Stimulated activated naive B cell treated with anti-CD40 and anti-IgM and Interleukin-4, amounts not matched to agents 10 μg/mL and 1 μg/mL and 100 μg/mL, for 72 hours (primary cell): ENCODE measurements at regions not wholly inside any gene's neighbourhood (a gene's known extent, or its start where the extent isn't known, plus 50 kb on each side); places are given as distances from the start of the nearest gene placed in this dataset.

Source experiments
- ATAC-seq, 2 donors: fragments of 150-1000 bp; cut with Tn5 transposase; replicated peaks; 2 replicates each; pipeline ENCODE4 v1.10.0; 2021; ENCODE audit warnings: moderate library complexity in 1 of 2
- DNase-seq: peaks from one replicate; pipeline ENCODE4 v3.0.0; 2021
- H3K27ac Mint-ChIP-seq: one replicate; pipeline ENCODE4 v1.8.0; 2022; ENCODE audit warnings: mild to moderate bottlenecking, mixed read lengths
- H3K27me3 Mint-ChIP-seq, 2 donors: one replicate each; pipeline ENCODE4 v1.8.0; 2022; ENCODE audit warnings: mixed read lengths in 2 of 2
- H3K36me3 Mint-ChIP-seq, 2 donors: one replicate each; pipeline ENCODE4 v1.8.0; 2022; ENCODE audit warnings: mixed read lengths in 2 of 2, mild to moderate bottlenecking in 1 of 2
- H3K4me1 Mint-ChIP-seq, 2 donors: one replicate each; pipeline ENCODE4 v1.8.0; 2022; ENCODE audit warnings: mixed read lengths in 2 of 2, mild to moderate bottlenecking in 1 of 2
- H3K4me3 Mint-ChIP-seq, 2 donors: one replicate each; pipeline ENCODE4 v1.8.0; 2022; ENCODE audit warnings: mild to moderate bottlenecking in 2 of 2, mixed read lengths in 2 of 2, moderate library complexity in 1 of 2
- H3K9me3 Mint-ChIP-seq, 2 donors: one replicate each; pipeline ENCODE4 v1.8.0; 2022; ENCODE audit warnings: mixed read lengths in 2 of 2, mild to moderate bottlenecking in 1 of 2

- Mint-ChIP-seq H3K9me3 (peaks cover 0 to under 1% of the 10 kb centered on the region in 2 donors), H3K27me3 (no peaks in the 10 kb centered on the region), H3K36me3 (no peaks in the 10 kb centered on the region), H3K27ac (peak overlapping the region; percentile 28), H3K4me1 (peaks cover 14 to 29% of the 10 kb centered on the region in 2 donors), H3K4me3 (no peak overlapping the region)
- ATAC-seq (peak; percentile 44 to 52), DNase-seq (no peak)
Observed at GRCh38 chr12:24197532-24197931, 248.1 kb upstream of the SOX5 start.

- no peaks in the 10 kb centered on the region for H3K36me3 Mint-ChIP-seq
- no peak for ATAC-seq
- DNase-seq = no peak
- H3K4me3 Mint-ChIP-seq = no peak overlapping the region
- no peaks in the 10 kb centered on the region for H3K27me3 Mint-ChIP-seq
- H3K9me3 Mint-ChIP-seq = no peaks in the 10 kb centered on the region
- peaks cover 6 to 14% of the 10 kb centered on the region in 2 donors for H3K4me1 Mint-ChIP-seq
- H3K27ac Mint-ChIP-seq = no peak overlapping the region
Observed at GRCh38 chr12:24195063-24195462, 245.6 kb upstream of the SOX5 start.

- no peak overlapping the region for H3K4me3 Mint-ChIP-seq
- no peak overlapping the region for H3K27ac Mint-ChIP-seq
- ATAC-seq (no peak), DNase-seq (no peak)
- H3K9me3 Mint-ChIP-seq = no peaks in the 10 kb centered on the region
- no peaks in the 10 kb centered on the region for H3K4me1 Mint-ChIP-seq
- H3K27me3 Mint-ChIP-seq = no peaks in the 10 kb centered on the region
- no peaks in the 10 kb centered on the region for H3K36me3 Mint-ChIP-seq
Observed at GRCh38 chr12:24191117-24191516, 241.6 kb upstream of the SOX5 start.

- H3K27me3 Mint-ChIP-seq = no peaks in the 10 kb centered on the region
- H3K27ac Mint-ChIP-seq = no peak overlapping the region
- H3K4me3 Mint-ChIP-seq = no peak overlapping the region
- no peaks in the 10 kb centered on the region for H3K4me1 Mint-ChIP-seq
- no peaks in the 10 kb centered on the region for H3K9me3 Mint-ChIP-seq
- no peak for ATAC-seq
- no peaks in the 10 kb centered on the region for H3K36me3 Mint-ChIP-seq
- no peak for DNase-seq
Observed at GRCh38 chr12:24185782-24186181, 236.3 kb upstream of the SOX5 start.

- ATAC-seq (peak in 1 of 2 donors; percentile 42), DNase-seq (no peak)
- Mint-ChIP-seq H3K4me3 (no peak overlapping the region), H3K27me3 (no peaks in the 10 kb centered on the region), H3K9me3 (no peaks in the 10 kb centered on the region), H3K27ac (no peak overlapping the region), H3K4me1 (peaks cover 3 to 4% of the 10 kb centered on the region in 2 donors), H3K36me3 (no peaks in the 10 kb centered on the region)
Observed at GRCh38 chr12:24177889-24178288, 228.4 kb upstream of the SOX5 start.

- Mint-ChIP-seq H3K27ac (no peak overlapping the region), H3K9me3 (peaks cover 2 to 4% of the 10 kb centered on the region in 2 donors), H3K27me3 (no peaks in the 10 kb centered on the region), H3K4me1 (peaks cover 14 to 21% of the 10 kb centered on the region in 2 donors), H3K4me3 (no peak overlapping the region), H3K36me3 (no peaks in the 10 kb centered on the region)
- DNase-seq (no peak), ATAC-seq (no peak)
Observed at GRCh38 chr12:24175929-24176328, 226.5 kb upstream of the SOX5 start.

GRCh38 chr12:24175284-24175683 lies 225.8 kb upstream of the SOX5 start:
- peaks cover 14 to 21% of the 10 kb centered on the region in 2 donors for H3K4me1 Mint-ChIP-seq
- peaks cover 2 to 4% of the 10 kb centered on the region in 2 donors for H3K9me3 Mint-ChIP-seq

GRCh38 chr12:24173067-24173466 lies 223.6 kb upstream of the SOX5 start:
- H3K4me1 Mint-ChIP-seq = peaks cover 14 to 21% of the 10 kb centered on the region in 2 donors

More at GRCh38 chr12:24175284-24175683, 225.8 kb upstream of the SOX5 start:
- Mint-ChIP-seq H3K27ac (no peak overlapping the region), H3K36me3 (no peaks in the 10 kb centered on the region), H3K27me3 (no peaks in the 10 kb centered on the region), H3K4me3 (no peak overlapping the region)
- ATAC-seq = no peak
- DNase-seq = no peak

GRCh38 chr12:24172773-24173066 lies 223.2 kb upstream of the SOX5 start:
- DNase-seq (no peak), ATAC-seq (no peak)
- H3K4me1 Mint-ChIP-seq = peaks cover 14 to 21% of the 10 kb centered on the region in 2 donors
- H3K36me3 Mint-ChIP-seq = no peaks in the 10 kb centered on the region
- H3K9me3 Mint-ChIP-seq = peaks cover 2 to 4% of the 10 kb centered on the region in 2 donors
- H3K4me3 Mint-ChIP-seq = peak overlapping the region in 1 of 2 donors; percentile 52
- peaks cover 0 to 6% of the 10 kb centered on the region in 2 donors for H3K27me3 Mint-ChIP-seq
- peak overlapping the region; percentile 83 for H3K27ac Mint-ChIP-seq

More at GRCh38 chr12:24173067-24173466, 223.6 kb upstream of the SOX5 start:
- H3K36me3 Mint-ChIP-seq = no peaks in the 10 kb centered on the region
- no peak overlapping the region for H3K27ac Mint-ChIP-seq
- H3K9me3 Mint-ChIP-seq = peaks cover 2 to 4% of the 10 kb centered on the region in 2 donors
- no peak for DNase-seq
- ATAC-seq = peak in 1 of 2 donors; percentile 10
- peaks cover 0 to 6% of the 10 kb centered on the region in 2 donors for H3K27me3 Mint-ChIP-seq
- no peak overlapping the region for H3K4me3 Mint-ChIP-seq

GRCh38 chr12:24172031-24172772 lies 222.7 kb upstream of the SOX5 start:
- peaks cover 14 to 21% of the 10 kb centered on the region in 2 donors for H3K4me1 Mint-ChIP-seq
- H3K4me3 Mint-ChIP-seq = peak overlapping the region; percentile 41 to 52
- peak overlapping the region; percentile 83 for H3K27ac Mint-ChIP-seq
- ATAC-seq (peak; percentile 85 to 92), DNase-seq (peak; percentile 27)
- peaks cover 2 to 4% of the 10 kb centered on the region in 2 donors for H3K9me3 Mint-ChIP-seq
- H3K36me3 Mint-ChIP-seq = no peaks in the 10 kb centered on the region
- peaks cover 0 to 6% of the 10 kb centered on the region in 2 donors for H3K27me3 Mint-ChIP-seq

- Mint-ChIP-seq H3K27me3 (no peaks in the 10 kb centered on the region), H3K27ac (no peak overlapping the region), H3K9me3 (no peaks in the 10 kb centered on the region), H3K4me1 (no peaks in the 10 kb centered on the region), H3K36me3 (no peaks in the 10 kb centered on the region), H3K4me3 (no peak overlapping the region)
- ATAC-seq (no peak), DNase-seq (no peak)
Observed at GRCh38 chr12:24155042-24155441, 205.6 kb upstream of the SOX5 start.

GRCh38 chr12:24153079-24153478 lies 203.6 kb upstream of the SOX5 start:
- Mint-ChIP-seq H3K27me3 (no peaks in the 10 kb centered on the region), H3K4me3 (no peak overlapping the region), H3K27ac (no peak overlapping the region), H3K9me3 (no peaks in the 10 kb centered on the region), H3K36me3 (no peaks in the 10 kb centered on the region), H3K4me1 (no peaks in the 10 kb centered on the region)
- DNase-seq (no peak), ATAC-seq (no peak)

- Mint-ChIP-seq H3K9me3 (no peaks in the 10 kb centered on the region), H3K4me3 (no peak overlapping the region), H3K27ac (no peak overlapping the region), H3K4me1 (no peaks in the 10 kb centered on the region), H3K27me3 (no peaks in the 10 kb centered on the region), H3K36me3 (no peaks in the 10 kb centered on the region)
- no peak for ATAC-seq
- DNase-seq = no peak
Observed at GRCh38 chr12:24152270-24152669, 202.8 kb upstream of the SOX5 start.

GRCh38 chr12:24143928-24144327 lies 194.5 kb upstream of the SOX5 start:
- H3K4me1 Mint-ChIP-seq = no peaks in the 10 kb centered on the region
- H3K27me3 Mint-ChIP-seq = peaks cover 0 to 6% of the 10 kb centered on the region in 2 donors
- DNase-seq = no peak
- H3K36me3 Mint-ChIP-seq = peaks cover 2 to 6% of the 10 kb centered on the region in 2 donors
- no peak for ATAC-seq
- no peak overlapping the region for H3K27ac Mint-ChIP-seq
- peaks cover 4 to 8% of the 10 kb centered on the region in 2 donors for H3K9me3 Mint-ChIP-seq
- H3K4me3 Mint-ChIP-seq = no peak overlapping the region

GRCh38 chr12:24139035-24139434 lies 189.6 kb upstream of the SOX5 start:
- H3K27me3 Mint-ChIP-seq = peaks cover 0 to 12% of the 10 kb centered on the region in 2 donors
- H3K4me3 Mint-ChIP-seq = no peak overlapping the region
- H3K4me1 Mint-ChIP-seq = peaks cover 0 to 7% of the 10 kb centered on the region in 2 donors
- peaks cover 2 to 6% of the 10 kb centered on the region in 2 donors for H3K36me3 Mint-ChIP-seq
- no peak for DNase-seq
- peaks cover 4 to 7% of the 10 kb centered on the region in 2 donors for H3K9me3 Mint-ChIP-seq
- ATAC-seq = no peak
- H3K27ac Mint-ChIP-seq = no peak overlapping the region
